Neural crest cell (in vitro differentiated cells): ENCODE measurements at regions not wholly inside any gene's neighbourhood (a gene's known extent, or its start where the extent isn't known, plus 50 kb on each side); places are given as distances from the start of the nearest gene placed in this dataset.

Experiments
- DNase-seq: peaks from one replicate; pipeline ENCODE4 v3.0.0; 2021; ENCODE audit warnings: low read depth, mixed read lengths, low spot score
- H3K27ac Mint-ChIP-seq: one replicate; pipeline ENCODE4 v1.8.0; 2021; ENCODE audit warnings: mild to moderate bottlenecking, mixed read lengths; ENCODE audit not compliant: unreplicated experiment
- H3K27me3 Mint-ChIP-seq: 2 replicates; pipeline ENCODE4 v1.8.0; 2021; ENCODE audit warnings: low read depth, mild to moderate bottlenecking, mixed read lengths
- H3K36me3 Mint-ChIP-seq: 2 replicates; pipeline ENCODE4 v1.8.0; 2021; ENCODE audit warnings: low read depth, mild to moderate bottlenecking, mixed read lengths
- H3K4me1 Mint-ChIP-seq: 2 replicates; pipeline ENCODE4 v1.8.0; 2021; ENCODE audit warnings: mixed read lengths
- H3K4me3 Mint-ChIP-seq: one replicate; pipeline ENCODE4 v1.8.0; 2021; ENCODE audit warnings: mild to moderate bottlenecking, mixed read lengths
- H3K9me3 Mint-ChIP-seq: 2 replicates; pipeline ENCODE4 v1.8.0; 2021; ENCODE audit warnings: mixed read lengths
- CTCF ChIP-seq: fragments of 200-600 bp; sonication (generic); conservative IDR thresholded peaks from 2 replicates; pipeline ENCODE4 v1.5.0; 2021; ENCODE audit warnings: antibody characterized with exemption, mild to moderate bottlenecking

- Mint-ChIP-seq H3K4me3 (no peak overlapping the region), H3K27ac (no peak overlapping the region), H3K4me1 (no peaks in the 10 kb centered on the region), H3K9me3 (no peaks in the 10 kb centered on the region), H3K27me3 (no peaks in the 10 kb centered on the region), H3K36me3 (no peaks in the 10 kb centered on the region)
- DNase-seq: no peak
- TF ChIP-seq CTCF: no peak
Observed at GRCh38 chr4:35286434-35286833, 957.9 kb downstream of the ARAP2 start.

- DNase-seq: peak; percentile 9
- Mint-ChIP-seq H3K4me3 (peak overlapping the region; percentile 9), H3K27me3 (no peaks in the 10 kb centered on the region), H3K27ac (peak overlapping the region; percentile 95), H3K4me1 (peaks cover 10% of the 10 kb centered on the region), H3K36me3 (no peaks in the 10 kb centered on the region), H3K9me3 (no peaks in the 10 kb centered on the region)
- TF ChIP-seq CTCF: no peak
Observed at GRCh38 chr4:35300996-35301774, 943.1 kb downstream of the ARAP2 start.

- H3K9me3 Mint-ChIP-seq: peaks cover 4% of the 10 kb centered on the region
- H3K4me3 Mint-ChIP-seq: no peak overlapping the region
Observed at GRCh38 chr4:35315419-35315818, 928.9 kb downstream of the ARAP2 start.

GRCh38 chr4:35325908-35326453, 918.3 kb downstream of the ARAP2 start:
- H3K4me3 Mint-ChIP-seq: no peak overlapping the region
- TF ChIP-seq CTCF: no peak
- no peaks in the 10 kb centered on the region for H3K27me3 Mint-ChIP-seq
- H3K36me3 Mint-ChIP-seq: no peaks in the 10 kb centered on the region
- peaks cover 3% of the 10 kb centered on the region for H3K9me3 Mint-ChIP-seq
- DNase-seq: no peak
- H3K27ac Mint-ChIP-seq: no peak overlapping the region
- H3K4me1 Mint-ChIP-seq: no peaks in the 10 kb centered on the region

More at GRCh38 chr4:35315419-35315818, 928.9 kb downstream of the ARAP2 start:
- Mint-ChIP-seq H3K27ac (no peak overlapping the region), H3K4me1 (no peaks in the 10 kb centered on the region), H3K36me3 (no peaks in the 10 kb centered on the region), H3K27me3 (no peaks in the 10 kb centered on the region)
- DNase-seq: no peak
- no peak for TF ChIP-seq CTCF

- Mint-ChIP-seq H3K27ac (no peak overlapping the region), H3K27me3 (no peaks in the 10 kb centered on the region), H3K9me3 (peaks cover 10% of the 10 kb centered on the region), H3K36me3 (no peaks in the 10 kb centered on the region), H3K4me1 (no peaks in the 10 kb centered on the region), H3K4me3 (no peak overlapping the region)
- no peak for DNase-seq
- TF ChIP-seq CTCF: no peak
Observed at GRCh38 chr4:35342833-35343232, 901.5 kb downstream of the ARAP2 start.
